Retina (tissue), 1 donor: ENCODE measurements at regions not wholly inside any gene's neighbourhood (a gene's known extent, or its start where the extent isn't known, plus 50 kb on each side); places are given as distances from the start of the nearest gene placed in this dataset.
A peak's percentile ranks its signal among the peaks of the same experiment; 100 is the strongest.

Experiments used
- DNase-seq: peaks from one replicate; pipeline ENCODE4 v3.0.0-alpha.2; 2016

DNA sequence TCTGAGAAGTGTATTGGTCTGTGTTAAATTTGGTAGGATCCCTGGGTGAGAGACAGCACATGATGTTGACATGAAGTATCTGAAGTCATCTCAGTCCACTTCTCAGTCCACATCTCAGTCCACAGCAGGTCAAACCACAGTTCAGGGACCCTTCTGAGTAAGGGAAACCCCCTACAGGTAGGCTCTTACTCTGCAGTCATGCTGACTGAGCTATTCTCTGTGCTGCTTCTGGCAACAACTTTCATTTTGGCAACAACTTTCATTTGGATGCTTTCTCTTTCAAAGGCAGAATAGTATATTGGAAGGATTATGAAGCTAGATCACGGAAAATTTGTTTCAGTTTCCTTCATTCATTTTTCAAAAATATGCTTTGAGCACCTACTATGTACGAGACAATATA lies 178.2 kb upstream of the GOLIM4 start:
- DNase-seq = no peak

GRCh38 chr3:168273036-168273435 lies 177.3 kb upstream of the GOLIM4 start:
- DNase-seq = no peak

- no peak for DNase-seq
Observed at GRCh38 chr3:168272343-168272985, 176.7 kb upstream of the GOLIM4 start.

- no peak for DNase-seq
Observed at GRCh38 chr3:168271932-168272331, 176.2 kb upstream of the GOLIM4 start.

- no peak for DNase-seq
Observed at GRCh38 chr3:168269001-168269400, 173.3 kb upstream of the GOLIM4 start.

DNA sequence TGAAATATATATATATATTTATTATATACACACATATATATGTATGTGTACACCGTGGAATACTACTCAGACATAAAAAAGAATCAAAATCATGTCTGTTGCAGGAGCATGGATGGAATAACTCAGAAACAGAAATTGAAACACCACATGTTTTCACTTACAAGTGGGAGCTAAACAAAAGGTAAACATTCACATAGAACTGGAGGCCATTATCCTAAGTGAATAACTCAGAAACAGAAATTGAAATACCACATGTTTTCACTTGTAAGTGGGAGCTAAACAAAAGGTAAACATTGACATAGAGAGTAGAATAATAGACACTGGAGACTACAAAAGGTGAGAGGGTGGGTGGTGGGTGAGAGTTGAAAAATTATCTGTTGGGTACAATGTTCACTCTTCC lies 171.5 kb upstream of the GOLIM4 start:
- no peak for DNase-seq

GRCh38 chr3:168266335-168266734 lies 170.6 kb upstream of the GOLIM4 start:
- no peak for DNase-seq

DNA sequence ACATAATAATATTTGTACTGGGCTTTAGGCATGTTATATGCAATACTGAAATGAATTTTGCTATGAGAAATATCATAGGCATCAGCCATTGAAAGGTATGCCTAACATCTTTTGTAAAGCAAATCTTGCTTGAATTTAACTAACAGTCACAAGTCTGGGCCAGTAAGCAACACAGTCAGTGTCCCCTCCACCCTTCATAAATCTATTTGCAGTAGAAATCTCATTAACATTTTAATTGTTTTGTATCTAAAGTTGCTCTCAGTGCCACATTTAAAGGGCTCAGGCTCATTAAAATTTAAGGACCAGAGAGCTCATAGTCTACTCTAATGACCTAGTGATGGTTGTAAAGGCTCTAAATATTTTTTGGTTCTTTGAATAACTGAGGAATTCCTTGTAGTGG lies 167.2 kb upstream of the GOLIM4 start:
- no peak for DNase-seq

DNA sequence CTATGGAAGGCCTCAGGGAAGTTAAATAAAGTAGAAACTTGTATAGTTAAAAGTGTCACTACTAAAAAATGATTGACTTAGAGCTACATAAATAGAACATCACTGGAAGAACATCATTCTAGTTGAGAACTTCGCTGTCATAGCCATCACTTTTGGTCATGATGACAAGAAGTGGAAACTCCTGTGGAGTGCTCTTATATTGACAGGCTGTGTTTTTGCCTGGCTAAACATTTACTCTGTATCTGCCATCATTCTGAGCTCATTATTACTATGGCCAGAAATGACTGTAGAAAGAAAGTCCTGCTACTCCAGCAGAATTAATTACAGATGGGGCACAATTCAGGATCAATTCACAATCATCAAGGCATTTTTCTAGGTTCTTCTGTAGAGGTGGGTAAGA lies 165.1 kb upstream of the GOLIM4 start:
- DNase-seq = no peak

GRCh38 chr3:168251371-168251770 lies 155.6 kb upstream of the GOLIM4 start:
- DNase-seq = no peak

- DNase-seq = no peak
Observed at GRCh38 chr3:168250415-168250861, 154.7 kb upstream of the GOLIM4 start.

DNA sequence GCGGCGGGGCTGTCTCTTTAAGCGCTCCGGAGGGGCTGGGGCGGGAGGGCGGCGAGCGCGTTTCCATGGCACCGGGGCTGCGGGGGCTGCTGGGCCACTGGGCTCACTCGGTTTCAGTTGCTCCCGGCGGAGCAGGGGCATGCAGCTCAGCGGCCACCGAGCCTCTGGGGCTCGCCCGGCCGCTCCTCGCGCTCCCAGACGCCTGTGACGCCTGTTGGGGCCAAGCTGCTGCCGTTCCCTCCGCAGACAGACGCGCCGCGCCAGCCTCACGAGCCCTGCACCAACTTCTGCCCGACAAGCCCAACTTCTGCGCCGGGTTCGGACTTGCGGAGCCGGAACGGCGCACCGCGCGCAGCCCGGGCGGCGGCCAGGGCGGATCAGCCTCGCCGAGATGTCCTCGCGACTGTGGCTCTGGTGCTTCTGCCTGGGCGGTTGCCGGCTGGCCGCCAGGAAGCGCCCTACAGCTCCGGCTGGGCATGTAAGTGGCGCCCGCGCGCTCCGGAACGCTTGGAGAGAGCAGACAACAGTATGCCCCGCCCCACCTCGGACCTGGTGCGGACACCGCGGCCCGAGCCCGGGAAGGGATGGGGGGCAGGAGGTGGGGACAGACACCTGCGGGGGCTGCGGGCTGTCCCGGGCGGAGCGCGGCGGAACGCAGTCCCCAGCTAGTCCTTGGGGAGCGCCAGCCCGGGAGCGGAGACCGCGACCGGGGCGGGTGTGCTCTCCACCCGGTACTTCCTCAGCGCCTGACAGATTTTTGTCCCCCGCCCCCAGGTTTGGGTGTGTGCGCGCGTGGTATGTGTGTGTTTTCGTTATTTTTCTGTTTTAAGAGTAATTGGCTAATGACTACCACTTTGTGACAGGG lies 154.1 kb upstream of the GOLIM4 start:
- peak; percentile 98 for DNase-seq

DNA sequence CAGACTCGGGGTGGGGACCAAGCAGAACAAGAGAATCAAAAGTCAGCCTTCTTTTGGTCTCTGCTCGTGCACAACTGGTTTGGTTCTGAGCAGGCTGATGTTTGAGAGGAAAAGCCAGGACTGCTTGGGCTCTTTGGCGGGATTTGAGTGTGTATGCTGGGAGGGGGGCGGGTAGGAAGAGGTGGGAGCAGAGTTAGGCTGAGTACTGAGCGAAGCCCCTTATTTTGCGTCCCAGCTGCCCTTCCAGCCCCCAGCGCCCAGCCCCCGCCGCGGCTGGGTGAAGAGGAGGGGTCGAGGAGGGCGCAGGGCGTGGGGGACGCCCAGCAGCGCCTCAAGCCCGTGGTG lies 153.5 kb upstream of the GOLIM4 start:
- DNase-seq = peak; percentile 94

DNA sequence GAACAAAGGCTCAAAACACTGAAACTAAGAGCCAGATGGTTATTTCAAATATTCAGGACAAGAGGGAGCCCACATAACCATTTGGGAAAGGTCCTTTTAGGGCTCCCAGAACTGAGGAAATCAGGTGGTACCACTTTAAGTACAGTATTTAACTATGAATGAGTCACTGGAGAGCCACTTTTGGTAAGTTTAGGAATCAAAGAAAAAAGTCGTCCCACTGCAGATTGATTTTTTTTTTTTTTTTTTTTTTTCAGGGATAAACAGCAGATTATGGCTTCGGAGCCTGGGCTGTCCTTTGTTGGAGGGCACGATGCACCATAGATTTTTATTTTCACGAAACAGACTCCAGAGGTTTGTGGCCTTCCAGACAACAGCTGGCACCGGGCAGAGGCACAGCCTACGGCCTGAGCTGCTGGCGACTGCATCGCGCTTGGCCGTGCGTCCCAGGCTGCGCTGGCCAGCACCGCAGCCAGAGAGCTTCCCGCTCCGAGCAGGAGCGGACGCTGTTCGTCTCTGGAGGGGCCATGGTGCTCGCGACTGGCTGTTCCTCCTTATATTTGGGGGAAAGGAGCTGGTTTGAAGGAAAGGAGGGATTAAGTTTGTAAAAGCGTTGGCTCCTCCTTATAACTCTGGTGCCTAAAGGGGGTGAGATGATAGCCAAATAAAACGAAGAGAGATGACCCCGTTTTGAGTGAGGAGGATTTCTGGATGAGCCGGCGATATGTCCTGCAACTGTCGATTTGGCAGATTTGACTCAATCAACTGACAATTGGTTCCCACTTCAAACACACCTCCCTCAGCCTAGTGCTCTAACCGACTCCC lies 152.9 kb upstream of the GOLIM4 start:
- peak; percentile 90 for DNase-seq

- DNase-seq = no peak
Observed at GRCh38 chr3:168241156-168241555, 145.4 kb upstream of the GOLIM4 start.

GRCh38 chr3:168239287-168239686 lies 143.6 kb upstream of the GOLIM4 start:
- DNase-seq = no peak

DNA sequence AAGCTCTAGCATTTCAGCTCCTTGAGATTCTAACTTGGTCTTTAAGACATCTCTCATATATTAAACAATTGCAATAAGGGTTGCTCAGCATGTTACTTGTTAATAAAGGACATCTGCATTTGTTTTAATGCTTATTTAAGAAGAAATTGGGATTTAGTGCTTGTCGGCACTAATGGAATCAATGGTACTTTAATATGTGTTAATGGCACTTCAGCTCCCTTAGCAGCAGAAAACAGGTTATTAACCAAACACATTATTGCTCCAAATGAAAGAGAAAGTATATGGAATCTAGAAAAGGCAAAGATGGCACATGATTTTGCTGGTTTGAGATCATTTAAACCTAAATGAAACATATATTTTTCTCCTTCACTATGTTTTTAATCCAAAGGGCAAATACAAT lies 137.3 kb upstream of the GOLIM4 start:
- DNase-seq = no peak

DNA sequence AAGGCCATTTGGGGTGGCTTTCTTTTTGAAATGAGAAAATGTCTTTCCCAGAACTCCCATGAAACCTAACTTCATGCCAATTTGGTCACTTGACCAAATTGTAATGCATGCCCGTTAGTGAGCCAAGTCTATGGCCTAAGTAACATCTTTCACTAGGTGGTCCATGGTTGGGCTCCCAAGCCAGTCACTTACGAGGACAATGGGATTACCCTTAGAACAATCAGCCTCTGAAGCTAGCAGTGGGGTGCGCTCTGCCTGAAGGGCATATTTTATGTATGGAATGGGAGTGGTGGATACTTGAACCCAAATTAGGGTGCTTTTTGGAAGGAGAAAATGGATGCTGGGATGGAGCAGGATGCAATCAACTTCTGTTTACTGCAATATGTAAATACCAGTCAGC lies 127.4 kb upstream of the GOLIM4 start:
- DNase-seq = no peak

GRCh38 chr3:168220556-168220955 lies 124.8 kb upstream of the GOLIM4 start:
- peak; percentile 50 for DNase-seq

- DNase-seq = no peak
Observed at GRCh38 chr3:168219530-168219929, 123.8 kb upstream of the GOLIM4 start.

- DNase-seq = no peak
Observed at GRCh38 chr3:168218600-168218999, 122.9 kb upstream of the GOLIM4 start.

GRCh38 chr3:168216851-168217250 lies 121.1 kb upstream of the GOLIM4 start:
- DNase-seq = no peak

GRCh38 chr3:168213920-168214319 lies 118.2 kb upstream of the GOLIM4 start:
- DNase-seq = no peak
